Vagina (tissue), 2 donors: ENCODE measurements at regions not wholly inside any gene's neighbourhood (a gene's known extent, or its start where the extent isn't known, plus 50 kb on each side); places are given as distances from the start of the nearest gene placed in this dataset.

Experiments used
- DNase-seq, 2 donors: peaks; one replicate each; pipeline ENCODE4 v3.0.0-alpha.2; 2017; ENCODE audit errors: extremely low spot score in 2 of 2
- H3K27ac ChIP-seq: fragments of 200-600 bp; sonication (generic); one replicate; pipeline ENCODE4 v1.5.1; 2019
- H3K27me3 ChIP-seq: fragments of 200-600 bp; sonication (generic); one replicate; pipeline ENCODE4 v1.5.1; 2019
- H3K36me3 ChIP-seq, 2 donors: fragments of 200-600 bp; sonication (generic); one replicate each; pipeline ENCODE4 v1.5.1; 2017 to 2019
- H3K4me1 ChIP-seq: fragments of 200-600 bp; sonication (generic); one replicate; pipeline ENCODE4 v1.5.1; 2019
- H3K4me3 ChIP-seq, 2 donors: fragments of 200-600 bp; sonication (generic); 1 replicate in 1 of 2; 2 replicates in 1 of 2; pipeline ENCODE4 v1.5.1; 2016 to 2019
- H3K9me3 ChIP-seq: fragments of 200-600 bp; sonication (generic); one replicate; pipeline ENCODE4 v1.5.1; 2019
- POLR2A ChIP-seq, 2 donors: fragments of 450-650 bp; IDR thresholded peaks; one replicate each; pipeline ENCODE4 v1.6.1; 2017; ENCODE audit warnings: antibody characterized with exemption in 2 of 2, mild to moderate bottlenecking in 2 of 2, moderate library complexity in 2 of 2
- POLR2AphosphoS5 ChIP-seq, 2 donors: sonication (generic); formaldehyde crosslinking; IDR thresholded peaks; one replicate each; pipeline ENCODE4 v1.9.0; 2017; ENCODE audit warnings: antibody characterized with exemption in 2 of 2, mild to moderate bottlenecking in 2 of 2, low read depth in 1 of 2; ENCODE audit not compliant: insufficient read depth in 1 of 2
- intact Hi-C: fragments of 100-400 bp; cut with DNase I; formaldehyde crosslinking; loops from one replicate; pipeline ENCODE4 v1.15.1; 2023
- TF ChIP-seq, protein P1 (sequence below), 3 experiments: fragments of 450-650 bp in 2 of 3; fragments of 200-600 bp in 1 of 3; sonication (generic) in 1 of 3; IDR thresholded peaks; one replicate each; pipeline ENCODE4 v1.5.1; 2017 to 2019; ENCODE audit warnings: antibody characterized with exemption in 3 of 3, mild to moderate bottlenecking in 2 of 3, moderate library complexity in 2 of 3

GRCh38 chr7:89738549-89738948 lies 415.7 kb upstream of the STEAP1 start:
- no peak overlapping the region for H3K27ac ChIP-seq
- TF ChIP-seq POLR2A (IDR thresholded peaks at IDR 0.05) (no peak), POLR2AphosphoS5 (IDR thresholded peaks at IDR 0.05; ENCODE audit: insufficient read depth in 1 of 2, low read depth in 1 of 2) (no peak)
- TF ChIP-seq, protein P1, sequence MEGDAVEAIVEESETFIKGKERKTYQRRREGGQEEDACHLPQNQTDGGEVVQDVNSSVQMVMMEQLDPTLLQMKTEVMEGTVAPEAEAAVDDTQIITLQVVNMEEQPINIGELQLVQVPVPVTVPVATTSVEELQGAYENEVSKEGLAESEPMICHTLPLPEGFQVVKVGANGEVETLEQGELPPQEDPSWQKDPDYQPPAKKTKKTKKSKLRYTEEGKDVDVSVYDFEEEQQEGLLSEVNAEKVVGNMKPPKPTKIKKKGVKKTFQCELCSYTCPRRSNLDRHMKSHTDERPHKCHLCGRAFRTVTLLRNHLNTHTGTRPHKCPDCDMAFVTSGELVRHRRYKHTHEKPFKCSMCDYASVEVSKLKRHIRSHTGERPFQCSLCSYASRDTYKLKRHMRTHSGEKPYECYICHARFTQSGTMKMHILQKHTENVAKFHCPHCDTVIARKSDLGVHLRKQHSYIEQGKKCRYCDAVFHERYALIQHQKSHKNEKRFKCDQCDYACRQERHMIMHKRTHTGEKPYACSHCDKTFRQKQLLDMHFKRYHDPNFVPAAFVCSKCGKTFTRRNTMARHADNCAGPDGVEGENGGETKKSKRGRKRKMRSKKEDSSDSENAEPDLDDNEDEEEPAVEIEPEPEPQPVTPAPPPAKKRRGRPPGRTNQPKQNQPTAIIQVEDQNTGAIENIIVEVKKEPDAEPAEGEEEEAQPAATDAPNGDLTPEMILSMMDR (IDR thresholded peaks at IDR 0.05): no peak
- no peaks in the 10 kb centered on the region for H3K9me3 ChIP-seq
- intact Hi-C loops: no loop called here
- H3K4me1 ChIP-seq: no peaks in the 10 kb centered on the region
- no peak for DNase-seq
- no peak overlapping the region for H3K4me3 ChIP-seq
- no peaks in the 10 kb centered on the region for H3K27me3 ChIP-seq
- H3K36me3 ChIP-seq: no peaks in the 10 kb centered on the region

DNA sequence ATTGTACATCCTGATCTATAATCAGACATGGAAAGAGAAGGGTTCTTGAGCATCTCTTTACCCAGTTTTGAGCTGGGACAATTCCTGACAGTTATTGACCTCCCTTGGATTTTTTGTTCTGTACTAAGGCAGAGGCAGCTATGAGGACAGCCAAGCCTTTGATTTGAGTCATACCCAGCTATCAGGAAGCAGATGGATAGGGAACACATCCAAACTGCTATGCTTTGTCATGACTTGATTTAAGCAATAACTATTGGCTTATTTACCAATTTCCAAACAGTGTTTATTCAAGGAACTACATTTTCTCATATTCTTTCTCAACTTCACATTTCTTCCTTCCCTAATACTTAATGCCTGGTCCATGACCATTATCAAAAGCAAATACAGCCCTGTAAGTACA lies 396.4 kb upstream of the STEAP1 start:
- no peaks in the 10 kb centered on the region for H3K9me3 ChIP-seq
- H3K4me3 ChIP-seq: no peak overlapping the region
- H3K36me3 ChIP-seq: no peaks in the 10 kb centered on the region
- H3K27me3 ChIP-seq: no peaks in the 10 kb centered on the region
- TF ChIP-seq POLR2A (IDR thresholded peaks at IDR 0.05): no peak
- TF ChIP-seq, protein P1 (IDR thresholded peaks at IDR 0.05): no peak
- no peak for TF ChIP-seq POLR2AphosphoS5 (IDR thresholded peaks at IDR 0.05; ENCODE audit: insufficient read depth in 1 of 2, low read depth in 1 of 2)
- no peak overlapping the region for H3K27ac ChIP-seq
- intact Hi-C loops: no loop called here
- H3K4me1 ChIP-seq: peaks cover 4% of the 10 kb centered on the region
- DNase-seq: no peak

DNA sequence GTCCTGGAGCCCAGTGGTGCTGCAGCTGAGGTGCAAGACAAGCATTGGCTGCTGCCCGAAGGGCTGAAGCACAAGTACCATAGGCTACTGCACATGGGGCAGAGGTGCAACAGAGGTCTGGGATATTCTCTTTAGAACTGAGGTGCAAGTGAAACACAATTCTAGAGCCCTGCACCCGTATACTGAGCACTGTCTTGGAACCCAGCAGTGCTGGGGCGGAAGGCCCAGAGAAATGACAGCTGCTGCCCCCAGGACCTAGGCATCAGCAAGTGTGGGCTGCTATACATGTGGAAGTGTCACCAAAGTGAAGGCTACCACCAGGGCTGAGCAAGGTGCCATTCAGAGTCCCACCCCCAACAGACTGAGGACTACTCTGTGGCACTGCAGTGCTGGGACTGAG lies 393.6 kb upstream of the STEAP1 start:
- Histone ChIP-seq H3K4me1 (peaks cover 4% of the 10 kb centered on the region), H3K36me3 (no peaks in the 10 kb centered on the region), H3K27ac (no peak overlapping the region), H3K4me3 (no peak overlapping the region), H3K27me3 (no peaks in the 10 kb centered on the region), H3K9me3 (no peaks in the 10 kb centered on the region)
- TF ChIP-seq, protein P1 (IDR thresholded peaks at IDR 0.05): no peak
- TF ChIP-seq POLR2AphosphoS5 (IDR thresholded peaks at IDR 0.05; ENCODE audit: insufficient read depth in 1 of 2, low read depth in 1 of 2) (no peak), POLR2A (IDR thresholded peaks at IDR 0.05) (no peak)
- intact Hi-C loops: no loop called here
- no peak for DNase-seq

GRCh38 chr7:89761173-89761572 lies 393.1 kb upstream of the STEAP1 start:
- intact Hi-C loops: no loop called here
- peak in 1 of 2 donors; percentile 95 for DNase-seq
- no peak overlapping the region for H3K27ac ChIP-seq
- no peaks in the 10 kb centered on the region for H3K9me3 ChIP-seq
- no peak for TF ChIP-seq POLR2A (IDR thresholded peaks at IDR 0.05)
- H3K27me3 ChIP-seq: no peaks in the 10 kb centered on the region
- no peaks in the 10 kb centered on the region for H3K36me3 ChIP-seq
- no peak overlapping the region for H3K4me3 ChIP-seq
- peaks cover 4% of the 10 kb centered on the region for H3K4me1 ChIP-seq

- H3K4me3 ChIP-seq: no peak overlapping the region
- H3K4me1 ChIP-seq: no peaks in the 10 kb centered on the region
- H3K36me3 ChIP-seq: no peaks in the 10 kb centered on the region
- DNase-seq: no peak
- H3K27ac ChIP-seq: no peak overlapping the region
- intact Hi-C loops: no loop called here
- H3K27me3 ChIP-seq: no peaks in the 10 kb centered on the region
- no peak for TF ChIP-seq POLR2A (IDR thresholded peaks at IDR 0.05)
- TF ChIP-seq POLR2AphosphoS5 (IDR thresholded peaks at IDR 0.05; ENCODE audit: insufficient read depth in 1 of 2, low read depth in 1 of 2): no peak
- TF ChIP-seq, protein P1 (IDR thresholded peaks at IDR 0.05): no peak
- no peaks in the 10 kb centered on the region for H3K9me3 ChIP-seq
These were observed 384.1 kb upstream of the STEAP1 start for GRCh38 chr7:89770161-89770560.
